ENCODE measurements at regions not wholly inside any gene's neighbourhood (a gene's known extent, or its start where the extent isn't known, plus 50 kb on each side); places are given as distances from the start of the nearest gene placed in this dataset.

DNA sequence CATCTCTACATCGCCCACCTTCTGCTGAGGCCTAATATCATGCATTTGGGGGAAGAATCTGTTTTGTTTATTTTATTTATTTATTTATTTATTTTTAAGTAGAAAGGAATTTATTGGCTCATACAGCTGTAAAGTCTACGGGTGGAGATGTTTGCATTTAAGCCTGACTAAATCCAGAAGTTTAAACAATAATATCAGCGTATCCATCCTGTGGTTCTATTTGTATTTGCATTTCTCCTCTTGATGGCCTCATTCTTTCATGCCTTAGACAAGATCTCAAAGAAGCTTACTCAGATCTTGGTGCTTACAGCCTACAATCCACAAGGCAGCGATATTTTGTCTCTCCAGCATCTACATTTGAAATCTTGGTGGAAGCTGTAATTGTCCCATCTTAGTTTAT is 67.1 kb upstream of the CARD18 start:
- TF ChIP-seq SIN3A (IDR thresholded peaks at IDR 0.05; ENCODE audit: borderline replicate concordance, insufficient read depth, low read length) (no peak), TAF1 (IDR thresholded peaks at IDR 0.05; ENCODE audit: borderline replicate concordance, insufficient read depth, low read length) (no peak), FOXP2 (optimal IDR thresholded peaks at IDR 0.05; ENCODE audit: borderline replicate concordance, extremely low read depth, extremely low read length, insufficient read depth) (no peak), POLR2AphosphoS5 (IDR thresholded peaks at IDR 0.05; ENCODE audit: low read depth, low read length) (no peak)

DNA sequence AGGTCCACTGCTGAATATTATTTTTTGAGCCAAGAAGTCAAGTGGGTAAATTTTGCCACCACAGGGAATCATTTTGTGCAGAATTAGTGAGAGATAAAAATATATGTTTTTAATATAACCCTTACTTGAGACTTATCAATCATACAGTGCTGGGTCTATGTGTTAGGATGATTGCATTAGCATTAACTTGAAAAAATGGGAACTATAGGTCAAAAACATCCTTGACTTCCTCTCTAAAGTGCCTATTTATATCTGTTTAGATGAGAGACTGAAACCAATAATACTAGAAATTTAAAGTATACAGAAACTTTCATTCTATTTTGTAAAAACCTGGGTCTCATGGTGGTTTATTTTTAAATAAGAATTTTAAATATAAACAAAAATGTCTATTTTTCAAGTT is 65.1 kb upstream of the CARD18 start:
- TF ChIP-seq TAF1 (IDR thresholded peaks at IDR 0.05; ENCODE audit: borderline replicate concordance, insufficient read depth, low read length): no peak
- TF ChIP-seq POLR2AphosphoS5 (IDR thresholded peaks at IDR 0.05; ENCODE audit: low read depth, low read length): no peak
- TF ChIP-seq, protein P1, sequence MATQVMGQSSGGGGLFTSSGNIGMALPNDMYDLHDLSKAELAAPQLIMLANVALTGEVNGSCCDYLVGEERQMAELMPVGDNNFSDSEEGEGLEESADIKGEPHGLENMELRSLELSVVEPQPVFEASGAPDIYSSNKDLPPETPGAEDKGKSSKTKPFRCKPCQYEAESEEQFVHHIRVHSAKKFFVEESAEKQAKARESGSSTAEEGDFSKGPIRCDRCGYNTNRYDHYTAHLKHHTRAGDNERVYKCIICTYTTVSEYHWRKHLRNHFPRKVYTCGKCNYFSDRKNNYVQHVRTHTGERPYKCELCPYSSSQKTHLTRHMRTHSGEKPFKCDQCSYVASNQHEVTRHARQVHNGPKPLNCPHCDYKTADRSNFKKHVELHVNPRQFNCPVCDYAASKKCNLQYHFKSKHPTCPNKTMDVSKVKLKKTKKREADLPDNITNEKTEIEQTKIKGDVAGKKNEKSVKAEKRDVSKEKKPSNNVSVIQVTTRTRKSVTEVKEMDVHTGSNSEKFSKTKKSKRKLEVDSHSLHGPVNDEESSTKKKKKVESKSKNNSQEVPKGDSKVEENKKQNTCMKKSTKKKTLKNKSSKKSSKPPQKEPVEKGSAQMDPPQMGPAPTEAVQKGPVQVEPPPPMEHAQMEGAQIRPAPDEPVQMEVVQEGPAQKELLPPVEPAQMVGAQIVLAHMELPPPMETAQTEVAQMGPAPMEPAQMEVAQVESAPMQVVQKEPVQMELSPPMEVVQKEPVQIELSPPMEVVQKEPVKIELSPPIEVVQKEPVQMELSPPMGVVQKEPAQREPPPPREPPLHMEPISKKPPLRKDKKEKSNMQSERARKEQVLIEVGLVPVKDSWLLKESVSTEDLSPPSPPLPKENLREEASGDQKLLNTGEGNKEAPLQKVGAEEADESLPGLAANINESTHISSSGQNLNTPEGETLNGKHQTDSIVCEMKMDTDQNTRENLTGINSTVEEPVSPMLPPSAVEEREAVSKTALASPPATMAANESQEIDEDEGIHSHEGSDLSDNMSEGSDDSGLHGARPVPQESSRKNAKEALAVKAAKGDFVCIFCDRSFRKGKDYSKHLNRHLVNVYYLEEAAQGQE (IDR thresholded peaks at IDR 0.05; ENCODE audit: insufficient read depth in 1 of 2, low read depth in 2 of 2, low read length in 2 of 2): no peak
- no peak for TF ChIP-seq SIN3A (IDR thresholded peaks at IDR 0.05; ENCODE audit: borderline replicate concordance, insufficient read depth, low read length)
- no peak for TF ChIP-seq FOXP2 (optimal IDR thresholded peaks at IDR 0.05; ENCODE audit: borderline replicate concordance, extremely low read depth, extremely low read length, insufficient read depth)

DNA sequence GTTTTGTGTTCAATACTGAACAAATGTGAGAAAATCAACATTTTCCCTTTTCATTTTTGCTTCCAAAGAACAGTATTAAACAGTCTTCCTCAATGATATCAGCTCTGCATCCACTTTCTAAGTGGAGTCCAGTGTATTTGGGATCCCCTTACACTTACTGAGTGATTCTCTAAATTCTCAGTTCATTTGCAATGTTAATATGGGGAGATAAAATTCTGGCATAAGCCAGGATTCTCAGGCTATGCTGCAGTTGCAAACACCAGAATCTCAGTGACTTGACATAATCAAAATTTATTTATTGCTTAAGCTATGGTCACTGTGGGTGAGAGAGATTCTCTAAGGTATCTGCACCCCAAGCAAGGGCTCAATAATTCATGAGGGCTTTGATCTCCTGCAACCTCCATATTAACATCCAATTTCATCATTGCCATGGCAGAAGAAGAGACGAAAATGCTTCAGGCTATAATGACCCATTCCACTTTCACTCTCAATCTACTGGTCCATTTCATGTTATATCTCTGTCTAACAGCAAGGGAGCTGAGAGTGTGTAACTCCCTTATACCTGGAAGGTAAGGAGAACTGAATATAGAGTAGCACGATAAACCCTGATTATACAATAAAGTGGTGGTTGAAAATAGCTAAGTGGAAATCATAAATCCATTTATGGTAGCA is 64.1 kb upstream of the CARD18 start:
- no peak for TF ChIP-seq POLR2AphosphoS5 (IDR thresholded peaks at IDR 0.05; ENCODE audit: low read depth, low read length)
- TF ChIP-seq, protein P1 (IDR thresholded peaks at IDR 0.05; ENCODE audit: insufficient read depth in 1 of 2, low read depth in 2 of 2, low read length in 2 of 2): no peak
- no peak for TF ChIP-seq TAF1 (IDR thresholded peaks at IDR 0.05; ENCODE audit: borderline replicate concordance, insufficient read depth, low read length)
- no peak for TF ChIP-seq FOXP2 (optimal IDR thresholded peaks at IDR 0.05; ENCODE audit: borderline replicate concordance, extremely low read depth, extremely low read length, insufficient read depth)
- TF ChIP-seq SIN3A (IDR thresholded peaks at IDR 0.05; ENCODE audit: borderline replicate concordance, insufficient read depth, low read length): no peak

DNA sequence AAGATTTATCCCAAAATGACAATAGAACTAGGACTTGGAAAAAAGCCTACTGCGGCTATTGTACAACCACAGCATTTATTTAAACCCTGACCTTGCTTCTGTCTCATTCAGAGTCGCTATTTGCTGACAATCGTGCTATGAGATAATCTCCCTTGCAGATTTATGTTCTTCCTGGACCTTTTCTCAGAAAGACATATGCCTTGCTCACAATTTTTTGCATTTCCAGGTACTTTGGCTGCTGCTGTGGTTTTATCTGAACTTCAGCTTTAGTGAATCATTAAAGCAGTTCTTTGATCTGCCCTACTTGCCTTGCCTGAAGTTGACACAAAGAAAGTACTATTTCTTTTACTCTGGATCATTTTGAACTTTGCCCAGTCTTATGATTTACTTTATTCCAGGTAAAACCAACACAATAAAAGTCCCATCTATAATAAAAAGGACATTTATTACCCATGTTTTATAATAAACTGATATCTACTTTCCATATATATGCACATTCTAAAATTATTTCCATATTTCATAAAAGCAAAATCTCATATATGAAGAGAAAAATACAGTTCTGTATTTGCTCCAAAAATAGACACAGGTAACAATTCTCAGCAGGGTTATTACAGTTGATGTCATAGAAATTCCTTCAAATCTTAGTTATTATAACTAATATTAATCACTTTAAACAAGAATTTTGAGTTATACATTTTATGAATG is 63.4 kb upstream of the CARD18 start:
- TF ChIP-seq TAF1 (IDR thresholded peaks at IDR 0.05; ENCODE audit: borderline replicate concordance, insufficient read depth, low read length) (no peak), FOXP2 (optimal IDR thresholded peaks at IDR 0.05; ENCODE audit: borderline replicate concordance, extremely low read depth, extremely low read length, insufficient read depth) (no peak), POLR2AphosphoS5 (IDR thresholded peaks at IDR 0.05; ENCODE audit: low read depth, low read length) (no peak), SIN3A (IDR thresholded peaks at IDR 0.05; ENCODE audit: borderline replicate concordance, insufficient read depth, low read length) (no peak)
- TF ChIP-seq, protein P1 (IDR thresholded peaks at IDR 0.05; ENCODE audit: insufficient read depth in 1 of 2, low read depth in 2 of 2, low read length in 2 of 2): no peak

DNA sequence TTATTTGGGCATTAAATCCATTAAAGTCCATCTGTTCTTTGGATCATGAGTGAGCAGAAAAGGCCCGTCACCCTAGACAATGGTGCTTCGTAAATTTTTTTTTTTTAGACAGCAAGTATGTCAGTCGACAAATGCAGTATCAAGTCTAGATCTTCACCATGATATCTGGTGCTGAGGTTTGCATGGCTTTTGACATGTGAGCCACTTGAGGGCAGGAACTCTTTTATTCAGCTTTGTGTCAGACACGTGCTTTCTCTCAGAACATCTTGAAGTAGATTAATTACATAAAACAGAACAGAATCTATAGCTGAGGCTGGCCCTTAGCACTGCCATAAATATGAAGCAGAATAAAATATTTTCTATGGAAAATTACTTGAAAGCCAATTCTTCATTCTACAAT is 62.9 kb upstream of the CARD18 start:
- TF ChIP-seq, protein P1 (IDR thresholded peaks at IDR 0.05; ENCODE audit: insufficient read depth in 1 of 2, low read depth in 2 of 2, low read length in 2 of 2): no peak
- TF ChIP-seq POLR2AphosphoS5 (IDR thresholded peaks at IDR 0.05; ENCODE audit: low read depth, low read length): no peak
- TF ChIP-seq FOXP2 (optimal IDR thresholded peaks at IDR 0.05; ENCODE audit: borderline replicate concordance, extremely low read depth, extremely low read length, insufficient read depth): no peak
- TF ChIP-seq TAF1 (IDR thresholded peaks at IDR 0.05; ENCODE audit: borderline replicate concordance, insufficient read depth, low read length): no peak
- no peak for TF ChIP-seq SIN3A (IDR thresholded peaks at IDR 0.05; ENCODE audit: borderline replicate concordance, insufficient read depth, low read length)

Measured in PFSK-1 (cell line).